HepG2 (cell line): ENCODE measurements at regions not wholly inside any gene's neighbourhood (a gene's known extent, or its start where the extent isn't known, plus 50 kb on each side); places are given as distances from the start of the nearest gene placed in this dataset.

Experiments used
- ATAC-seq: fragments of 200-7000 bp; cut with Tn5 transposase; 3 replicates; pipeline ENCODE4 v1.9.1; 2020; ENCODE audit warnings: mild to moderate bottlenecking, moderate library complexity
- BruUV-seq: library from RNA; stranded (reverse); fragments of 400-500 nt; replicated peaks from 2 replicates; lab custom pipeline; 2021; lab: Mats Ljungman, UMichigan
- CTCF ChIA-PET: fragments of 300-600 bp; formaldehyde crosslinking; extraction: SDS; loops from one replicate; lab custom pipeline; 2021; ENCODE audit warnings: low total read pairs, inconsistent platforms, low intra/inter-chr PET ratio; lab: Yijun Ruan, JAX
- POLR2A ChIA-PET: fragments of 350-600 bp; sonication (Branson Sonifier 250); formaldehyde crosslinking; loops from one replicate; lab custom pipeline; 2020; ENCODE audit warnings: antibody characterized with exemption, inconsistent platforms; lab: Yijun Ruan, JAX
- DNase-seq: peaks from one replicate; pipeline ENCODE4 v3.0.0-alpha.2; 2015; ENCODE audit warnings: low spot score
- FAIRE-seq: peaks from 3 replicates; lab custom pipeline; 2011; peaks lifted over from hg19 to GRCh38; lab: Jason Lieb, UNC
- H2AFZ ChIP-seq: one replicate; pipeline ENCODE4 v1.6.1; 2011; ENCODE audit warnings: low read length, inconsistent platforms
- H3K27ac ChIP-seq: fragments of 300-600 bp; 3 replicates; pipeline ENCODE4 v1.8.0; 2011; ENCODE audit warnings: mixed run types, mild to moderate bottlenecking, mixed read lengths, low read length, inconsistent platforms; ENCODE audit not compliant: insufficient read depth; ENCODE audit errors: extremely low read length
- H3K27me3 ChIP-seq, 2 experiments: fragments of 200-600 bp in 1 of 2; 2 replicates in 1 of 2; 3 replicates in 1 of 2; pipeline versions ENCODE4 v1.6.0 to v1.8.0; 2011; ENCODE audit warnings: low read length in 2 of 2, mild to moderate bottlenecking in 2 of 2, moderate library complexity in 2 of 2, inconsistent platforms in 1 of 2; ENCODE audit not compliant: insufficient read depth in 2 of 2, control insufficient read depth in 1 of 2
- H3K36me3 ChIP-seq, 2 experiments: fragments of 200-600 bp in 1 of 2; replicated peaks in 1 of 2; 2 replicates in 1 of 2; 3 replicates in 1 of 2; pipeline versions ENCODE4 v1.5.1 to v1.8.0; 2011; ENCODE audit warnings: low read length in 2 of 2, inconsistent platforms in 1 of 2; ENCODE audit not compliant: insufficient read depth in 2 of 2, control insufficient read depth in 1 of 2
- H3K4me1 ChIP-seq: 2 replicates; pipeline ENCODE4 v1.5.1; 2012; ENCODE audit warnings: low read length, inconsistent platforms; ENCODE audit not compliant: insufficient read depth
- H3K4me2 ChIP-seq: 2 replicates; pipeline ENCODE4 v1.6.0; 2011; ENCODE audit warnings: low read depth, low read length, inconsistent platforms
- H3K4me3 ChIP-seq, 3 experiments: fragments of 200-600 bp in 1 of 3; sonication (generic), shearing (Covaris generic) in 1 of 3; replicated peaks in 1 of 3; 2 replicates each; pipeline ENCODE4 v1.5.1; 2011 to 2016; ENCODE audit warnings: low read length in 3 of 3, inconsistent platforms in 2 of 3, low read depth in 2 of 3, mild to moderate bottlenecking in 2 of 3, control low read depth in 1 of 3, mixed read lengths in 1 of 3; ENCODE audit not compliant: insufficient read depth in 1 of 3
- H3K79me2 ChIP-seq: one replicate; pipeline ENCODE4 v1.6.1; 2011; ENCODE audit warnings: low read length, inconsistent platforms; ENCODE audit not compliant: insufficient read depth
- H3K9ac ChIP-seq: 2 replicates; pipeline ENCODE4 v1.6.0; 2011; ENCODE audit warnings: mild to moderate bottlenecking, low read depth, low read length, inconsistent platforms; ENCODE audit not compliant: insufficient read depth
- H3K9me3 ChIP-seq: 2 replicates; pipeline ENCODE4 v1.5.1; 2012; ENCODE audit warnings: mild to moderate bottlenecking, low read length
- H4K20me1 ChIP-seq: 2 replicates; pipeline ENCODE4 v1.6.0; 2011; ENCODE audit warnings: inconsistent platforms, mild to moderate bottlenecking, low read length, moderate library complexity; ENCODE audit not compliant: insufficient read depth
- ATAD3A ChIP-seq: sonication (generic); formaldehyde crosslinking; IDR thresholded peaks from 2 replicates; pipeline ENCODE4 v1.4.0; 2020; ENCODE audit warnings: missing genetic modification reagents
- ATF2 ChIP-seq: sonication (generic); formaldehyde crosslinking; IDR thresholded peaks from 2 replicates; pipeline ENCODE4 v1.4.0; 2020; ENCODE audit warnings: missing genetic modification reagents
- FOXJ3 ChIP-seq: sonication (generic); formaldehyde crosslinking; IDR thresholded peaks from 2 replicates; pipeline ENCODE4 v1.4.0; 2020; ENCODE audit warnings: missing genetic modification reagents, mild to moderate bottlenecking, borderline replicate concordance
- IRX3 ChIP-seq: sonication (generic); formaldehyde crosslinking; IDR thresholded peaks from 2 replicates; pipeline ENCODE4 v1.8.1; 2023; ENCODE audit warnings: mild to moderate bottlenecking, low read depth, missing genetic modification reagents, borderline replicate concordance
- MAFF ChIP-seq: IDR thresholded peaks from 2 replicates; pipeline ENCODE4 v1.6.1; 2011; ENCODE audit warnings: low read depth, low read length, improper control_type of control experiment
- MAFK ChIP-seq, 2 experiments: IDR thresholded peaks in 1 of 2; conservative IDR thresholded peaks in 1 of 2; 2 replicates each; pipeline ENCODE4 v1.6.1; 2011; ENCODE audit warnings: improper control_type of control experiment in 2 of 2, low read length in 2 of 2
- REST ChIP-seq, 2 experiments: IDR thresholded peaks; 2 replicates each; pipeline ENCODE4 v1.6.1; 2011 to 2012; ENCODE audit warnings: low read length in 2 of 2, borderline replicate concordance in 1 of 2, low read depth in 1 of 2, mild to moderate bottlenecking in 1 of 2, moderate library complexity in 1 of 2
- SETDB1 ChIP-seq: sonication (generic); formaldehyde crosslinking; IDR thresholded peaks from 2 replicates; pipeline ENCODE4 v1.5.1; 2020; ENCODE audit warnings: missing genetic modification reagents, mild to moderate bottlenecking, borderline replicate concordance
- ZBTB3 ChIP-seq: sonication (generic); formaldehyde crosslinking; IDR thresholded peaks from 2 replicates; pipeline ENCODE4 v1.4.0; 2020; ENCODE audit warnings: low read depth, mild to moderate bottlenecking, moderate library complexity, missing genetic modification reagents, borderline replicate concordance
- ZNF33B ChIP-seq: sonication (generic); formaldehyde crosslinking; IDR thresholded peaks from 2 replicates; pipeline ENCODE4 v1.5.1; 2020; ENCODE audit warnings: mild to moderate bottlenecking, missing genetic modification reagents
- ZNF720 ChIP-seq: sonication (generic); formaldehyde crosslinking; IDR thresholded peaks from 2 replicates; pipeline ENCODE4 v1.4.0; 2020; ENCODE audit warnings: missing genetic modification reagents
- WGBS: methylation state at CpG from one replicate; pipeline ENCODE4 v1.1.6; 2017; ENCODE audit warnings: low lambda C conversion rate; 5-methylcytosine and 5-hydroxymethylcytosine counted together
- in situ Hi-C: cut with HindIII; loops from 2 replicates; pipeline ENCODE4 v1.10.0; 2017; ENCODE audit warnings: low pct_unique_long_range_greater_than_20kb; ENCODE audit not compliant: extremely low pct_ligation_motif_present
- intact Hi-C: fragments of 100-400 bp; cut with micrococcal nuclease; formaldehyde crosslinking; loops from one replicate; pipeline ENCODE4 v1.10.0; 2022; ENCODE audit not compliant: unreplicated experiment
- TF ChIP-seq, protein P1 (sequence below): IDR thresholded peaks from 2 replicates; pipeline ENCODE4 v1.6.1; 2018; ENCODE audit warnings: missing genetic modification reagents, mild to moderate bottlenecking, missing compliant biosample characterization
- TF ChIP-seq, protein P2 (sequence below): sonication (generic); formaldehyde crosslinking; IDR thresholded peaks from 2 replicates; pipeline ENCODE4 v1.8.0; 2022; ENCODE audit warnings: mild to moderate bottlenecking, missing genetic modification reagents
- TF ChIP-seq, protein P3 (sequence below): sonication (generic); formaldehyde crosslinking; IDR thresholded peaks from 2 replicates; pipeline ENCODE4 v1.9.0; 2022; ENCODE audit warnings: missing genetic modification reagents, mild to moderate bottlenecking, borderline replicate concordance
- TF ChIP-seq, protein P4 (sequence below): sonication (generic); formaldehyde crosslinking; IDR thresholded peaks from 2 replicates; pipeline ENCODE4 v1.8.0; 2022; ENCODE audit warnings: missing genetic modification reagents, low read depth, mild to moderate bottlenecking, borderline replicate concordance

GRCh38 chr12:60012659-60013058, 416.8 kb downstream of the SLC16A7 start:
- POLR2A ChIA-PET: no interaction called here
- FAIRE-seq (no peak), ATAC-seq (no peak), DNase-seq (no peak)
- Histone ChIP-seq H3K4me2 (no peak overlapping the region), H3K36me3 (no peaks in the 10 kb centered on the region), H4K20me1 (no peaks in the 10 kb centered on the region), H2AFZ (no peak overlapping the region), H3K4me1 (no peaks in the 10 kb centered on the region), H3K4me3 (no peak overlapping the region), H3K79me2 (no peaks in the 10 kb centered on the region), H3K27me3 (no peaks in the 10 kb centered on the region), H3K9me3 (peaks cover 53% of the 10 kb centered on the region), H3K9ac (no peak overlapping the region), H3K27ac (no peak overlapping the region)
- in situ Hi-C loops (no loop called here), intact Hi-C loops (no loop called here)
- TF ChIP-seq MAFF (peak; percentile 57; the same call in 1 of the 2 replicates), ATAD3A (CRISPR knock-in tag) (no peak), ZNF33B (CRISPR knock-in tag) (no peak), SETDB1 (no peak), MAFK (conservative IDR thresholded peaks at IDR 0.05 in 1 of 2, IDR thresholded peaks at IDR 0.05 in 1 of 2; ENCODE audit: low read length in 2 of 2) (peak; percentile 41 to 73; a peak in 3 of 4 replicates), ATF2 (CRISPR knock-in tag) (no peak), ZNF720 (CRISPR knock-in tag) (no peak), FOXJ3 (CRISPR knock-in tag) (no peak), IRX3 (CRISPR knock-in tag) (no peak), ZBTB3 (CRISPR knock-in tag) (no peak), REST (IDR thresholded peaks at IDR 0.05; ENCODE audit: borderline replicate concordance in 1 of 2, low read depth in 1 of 2, low read length in 2 of 2) (no peak)
- TF ChIP-seq, protein P1, sequence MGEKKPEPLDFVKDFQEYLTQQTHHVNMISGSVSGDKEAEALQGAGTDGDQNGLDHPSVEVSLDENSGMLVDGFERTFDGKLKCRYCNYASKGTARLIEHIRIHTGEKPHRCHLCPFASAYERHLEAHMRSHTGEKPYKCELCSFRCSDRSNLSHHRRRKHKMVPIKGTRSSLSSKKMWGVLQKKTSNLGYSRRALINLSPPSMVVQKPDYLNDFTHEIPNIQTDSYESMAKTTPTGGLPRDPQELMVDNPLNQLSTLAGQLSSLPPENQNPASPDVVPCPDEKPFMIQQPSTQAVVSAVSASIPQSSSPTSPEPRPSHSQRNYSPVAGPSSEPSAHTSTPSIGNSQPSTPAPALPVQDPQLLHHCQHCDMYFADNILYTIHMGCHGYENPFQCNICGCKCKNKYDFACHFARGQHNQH (CRISPR knock-in tag): no peak
- TF ChIP-seq, protein P2, sequence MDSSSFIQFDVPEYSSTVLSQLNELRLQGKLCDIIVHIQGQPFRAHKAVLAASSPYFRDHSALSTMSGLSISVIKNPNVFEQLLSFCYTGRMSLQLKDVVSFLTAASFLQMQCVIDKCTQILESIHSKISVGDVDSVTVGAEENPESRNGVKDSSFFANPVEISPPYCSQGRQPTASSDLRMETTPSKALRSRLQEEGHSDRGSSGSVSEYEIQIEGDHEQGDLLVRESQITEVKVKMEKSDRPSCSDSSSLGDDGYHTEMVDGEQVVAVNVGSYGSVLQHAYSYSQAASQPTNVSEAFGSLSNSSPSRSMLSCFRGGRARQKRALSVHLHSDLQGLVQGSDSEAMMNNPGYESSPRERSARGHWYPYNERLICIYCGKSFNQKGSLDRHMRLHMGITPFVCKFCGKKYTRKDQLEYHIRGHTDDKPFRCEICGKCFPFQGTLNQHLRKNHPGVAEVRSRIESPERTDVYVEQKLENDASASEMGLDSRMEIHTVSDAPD (CRISPR knock-in tag): no peak
- TF ChIP-seq, protein P3, sequence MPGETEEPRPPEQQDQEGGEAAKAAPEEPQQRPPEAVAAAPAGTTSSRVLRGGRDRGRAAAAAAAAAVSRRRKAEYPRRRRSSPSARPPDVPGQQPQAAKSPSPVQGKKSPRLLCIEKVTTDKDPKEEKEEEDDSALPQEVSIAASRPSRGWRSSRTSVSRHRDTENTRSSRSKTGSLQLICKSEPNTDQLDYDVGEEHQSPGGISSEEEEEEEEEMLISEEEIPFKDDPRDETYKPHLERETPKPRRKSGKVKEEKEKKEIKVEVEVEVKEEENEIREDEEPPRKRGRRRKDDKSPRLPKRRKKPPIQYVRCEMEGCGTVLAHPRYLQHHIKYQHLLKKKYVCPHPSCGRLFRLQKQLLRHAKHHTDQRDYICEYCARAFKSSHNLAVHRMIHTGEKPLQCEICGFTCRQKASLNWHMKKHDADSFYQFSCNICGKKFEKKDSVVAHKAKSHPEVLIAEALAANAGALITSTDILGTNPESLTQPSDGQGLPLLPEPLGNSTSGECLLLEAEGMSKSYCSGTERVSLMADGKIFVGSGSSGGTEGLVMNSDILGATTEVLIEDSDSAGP: no peak
- TF ChIP-seq, protein P4, sequence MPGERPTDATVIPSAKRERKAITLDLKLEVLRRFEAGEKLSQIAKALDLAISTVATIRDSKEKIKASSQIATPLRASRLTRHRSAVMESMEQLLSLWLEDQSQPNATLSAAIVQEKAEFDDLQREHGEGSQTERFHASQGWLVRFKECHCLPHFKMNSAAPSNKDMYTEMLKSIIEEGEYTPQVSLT: no peak
- WGBS: 0% methylated on average over 1 of the region's 1 CpG
- BruUV-seq: no TSS peak
- CTCF ChIA-PET: no interaction called here
